Endothelial cell of umbilical vein (primary cell): ENCODE measurements at regions not wholly inside any gene's neighbourhood (a gene's known extent, or its start where the extent isn't known, plus 50 kb on each side); places are given as distances from the start of the nearest gene placed in this dataset.

ENCODE experiments used
- BruUV-seq: library from RNA; stranded (reverse); fragments of 400-500 nt; replicated peaks from 2 replicates; lab custom pipeline; 2021; lab: Mats Ljungman, UMichigan
- CTCF ChIA-PET: fragments of 300-600, 350-600 bp; sonication (Branson Sonifier 250); formaldehyde crosslinking; loops from one replicate; lab custom pipeline; 2021; ENCODE audit warnings: antibody characterized with exemption, inconsistent platforms; lab: Charles Lee
- POLR2A ChIA-PET: fragments of 300-600, 350-600 bp; sonication (Branson Sonifier 250); formaldehyde crosslinking; loops from one replicate; lab custom pipeline; 2021; ENCODE audit warnings: antibody characterized with exemption, inconsistent platforms; lab: Charles Lee
- DNase-seq: peaks from one replicate; pipeline ENCODE4 v3.0.0-alpha.2; 2011; ENCODE audit warnings: low read depth, low spot score
- FAIRE-seq: peaks from 2 replicates; lab custom pipeline; 2011; peaks lifted over from hg19 to GRCh38; lab: Jason Lieb, UNC
- H2AFZ ChIP-seq: 2 replicates; pipeline ENCODE4 v1.6.0; 2012; ENCODE audit warnings: low read depth, low read length, control low read depth, inconsistent platforms
- H3K27ac ChIP-seq: 2 replicates; pipeline ENCODE4 v1.5.1; 2011; ENCODE audit warnings: low read depth, mild to moderate bottlenecking, control low read depth, low read length, moderate library complexity; ENCODE audit not compliant: insufficient read depth
- H3K27me3 ChIP-seq, 2 experiments: 2 replicates each; pipeline versions ENCODE4 v1.6.0 to v1.6.1; 2011; ENCODE audit warnings: low read length in 2 of 2, mixed read lengths in 1 of 2; ENCODE audit not compliant: control insufficient read depth in 2 of 2, insufficient read depth in 2 of 2
- H3K36me3 ChIP-seq, 2 experiments: 2 replicates in 1 of 2; 3 replicates in 1 of 2; pipeline ENCODE4 v1.5.1; 2011; ENCODE audit warnings: low read length in 2 of 2, mild to moderate bottlenecking in 1 of 2, moderate library complexity in 1 of 2; ENCODE audit not compliant: control insufficient read depth in 2 of 2, insufficient read depth in 2 of 2; ENCODE audit errors: extremely low read depth in 1 of 2
- H3K4me1 ChIP-seq: 3 replicates; pipeline ENCODE4 v1.5.1; 2011; ENCODE audit warnings: mild to moderate bottlenecking, low read length; ENCODE audit not compliant: control insufficient read depth, insufficient read depth; ENCODE audit errors: extremely low read depth
- H3K4me2 ChIP-seq: 2 replicates; pipeline ENCODE4 v1.6.1; 2011; ENCODE audit warnings: low read length, control low read depth, mixed read lengths; ENCODE audit not compliant: insufficient read depth
- H3K4me3 ChIP-seq, 3 experiments: fragments of 200-600 bp in 1 of 3; sonication (generic), shearing (Covaris generic) in 1 of 3; replicated peaks in 1 of 3; 2 replicates each; pipeline ENCODE4 v1.5.1; 2011 to 2016; ENCODE audit warnings: control low read depth in 3 of 3, low read length in 3 of 3, mild to moderate bottlenecking in 2 of 3, inconsistent platforms in 1 of 3, low read depth in 1 of 3, moderate library complexity in 1 of 3; ENCODE audit not compliant: insufficient read depth in 1 of 3
- H3K79me2 ChIP-seq: 2 replicates; pipeline ENCODE4 v1.6.0; 2012; ENCODE audit warnings: low read length, inconsistent platforms; ENCODE audit not compliant: control insufficient read depth, insufficient read depth
- H3K9ac ChIP-seq: replicated peaks from 2 replicates; pipeline ENCODE3; 2011; ENCODE audit warnings: low read length, control low read depth; ENCODE audit not compliant: insufficient read depth; ENCODE audit errors: extremely low read depth
- H3K9me1 ChIP-seq: replicated peaks from 3 replicates; pipeline ENCODE4 v1.6.0; 2011; ENCODE audit warnings: mild to moderate bottlenecking, low read length; ENCODE audit not compliant: control insufficient read depth, insufficient read depth; ENCODE audit errors: extremely low read depth
- H3K9me3 ChIP-seq: replicated peaks from 2 replicates; pipeline ENCODE4 v1.5.1; 2012; ENCODE audit warnings: low read length, inconsistent platforms; ENCODE audit not compliant: control insufficient read depth, insufficient read depth
- H4K20me1 ChIP-seq: replicated peaks from 2 replicates; pipeline ENCODE3; 2011; ENCODE audit warnings: mild to moderate bottlenecking, low read length; ENCODE audit not compliant: control insufficient read depth, insufficient read depth; ENCODE audit errors: extremely low read depth
- EZH2 ChIP-seq: IDR thresholded peaks from 2 replicates; pipeline ENCODE4 v1.6.1; 2012; ENCODE audit warnings: borderline replicate concordance, low read depth, mild to moderate bottlenecking, moderate library complexity, low read length, inconsistent platforms; ENCODE audit not compliant: severe bottlenecking
- FOS ChIP-seq: IDR thresholded peaks from 2 replicates; pipeline ENCODE4 v1.6.1; 2011; ENCODE audit warnings: mild to moderate bottlenecking, low read length, moderate library complexity, borderline replicate concordance; ENCODE audit not compliant: insufficient read depth
- GATA2 ChIP-seq: IDR thresholded peaks from 2 replicates; pipeline ENCODE4 v1.7.0; 2011; ENCODE audit warnings: low read depth, mild to moderate bottlenecking, moderate library complexity, mixed read lengths, low read length; ENCODE audit not compliant: insufficient read length, insufficient read depth
- JUN ChIP-seq: IDR thresholded peaks from 2 replicates; pipeline ENCODE4 v1.6.1; 2011; ENCODE audit warnings: borderline replicate concordance, low read depth; ENCODE audit not compliant: insufficient read length, insufficient read depth
- MYC ChIP-seq: IDR thresholded peaks from one replicate; pipeline ENCODE4 v1.6.1; 2011; ENCODE audit warnings: mild to moderate bottlenecking, low read depth, low read length
- POLR2A ChIP-seq: IDR thresholded peaks from 2 replicates; pipeline ENCODE4 v1.6.1; 2012; ENCODE audit warnings: low read depth, mild to moderate bottlenecking, control low read depth, low read length
- POLR2AphosphoS5 ChIP-seq: IDR thresholded peaks from 2 replicates; pipeline ENCODE4 v1.6.1; 2012; ENCODE audit warnings: low read depth, mild to moderate bottlenecking, control low read depth, low read length, moderate library complexity; ENCODE audit not compliant: insufficient read depth
- dilution Hi-C: fragments of 300-500 bp; cut with MboI; formaldehyde crosslinking; loops from one replicate; pipeline ENCODE4 v1.15.0; 2019; ENCODE audit warnings: low sequenced_read_pairs; ENCODE audit not compliant: extremely low pct_ligation_motif_present
- intact Hi-C: fragments of 100-400 bp; cut with micrococcal nuclease; formaldehyde crosslinking; loops from one replicate; pipeline ENCODE4 v1.10.0; 2022
- TF ChIP-seq, protein P1 (sequence below), 2 donors: IDR thresholded peaks; 1 replicate in 1 of 2; 2 replicates in 1 of 2; pipeline ENCODE4 v1.5.1; 2011; ENCODE audit warnings: low read length in 2 of 2, mild to moderate bottlenecking in 2 of 2, moderate library complexity in 2 of 2, control low read depth in 1 of 2, inconsistent platforms in 1 of 2, low read depth in 1 of 2; ENCODE audit not compliant: insufficient read depth in 1 of 2; ENCODE audit errors: extremely low read depth in 1 of 2
- TF ChIP-seq, protein P2 (sequence below): IDR thresholded peaks from 2 replicates; pipeline ENCODE4 v1.6.1; 2011; ENCODE audit not compliant: insufficient read depth, insufficient read length

- CTCF ChIA-PET, result no interaction called here
- no TSS peak for BruUV-seq
These were observed 184.2 kb upstream of the FANCL start for GRCh38 chr2:58425368-58425767.

More at GRCh38 chr2:58425368-58425767, 184.2 kb upstream of the FANCL start:
- DNase-seq (no peak), FAIRE-seq (no peak)
- no peak for TF ChIP-seq POLR2AphosphoS5
- TF ChIP-seq GATA2, result no peak
- TF ChIP-seq POLR2A, result no peak
- TF ChIP-seq, protein P1, sequence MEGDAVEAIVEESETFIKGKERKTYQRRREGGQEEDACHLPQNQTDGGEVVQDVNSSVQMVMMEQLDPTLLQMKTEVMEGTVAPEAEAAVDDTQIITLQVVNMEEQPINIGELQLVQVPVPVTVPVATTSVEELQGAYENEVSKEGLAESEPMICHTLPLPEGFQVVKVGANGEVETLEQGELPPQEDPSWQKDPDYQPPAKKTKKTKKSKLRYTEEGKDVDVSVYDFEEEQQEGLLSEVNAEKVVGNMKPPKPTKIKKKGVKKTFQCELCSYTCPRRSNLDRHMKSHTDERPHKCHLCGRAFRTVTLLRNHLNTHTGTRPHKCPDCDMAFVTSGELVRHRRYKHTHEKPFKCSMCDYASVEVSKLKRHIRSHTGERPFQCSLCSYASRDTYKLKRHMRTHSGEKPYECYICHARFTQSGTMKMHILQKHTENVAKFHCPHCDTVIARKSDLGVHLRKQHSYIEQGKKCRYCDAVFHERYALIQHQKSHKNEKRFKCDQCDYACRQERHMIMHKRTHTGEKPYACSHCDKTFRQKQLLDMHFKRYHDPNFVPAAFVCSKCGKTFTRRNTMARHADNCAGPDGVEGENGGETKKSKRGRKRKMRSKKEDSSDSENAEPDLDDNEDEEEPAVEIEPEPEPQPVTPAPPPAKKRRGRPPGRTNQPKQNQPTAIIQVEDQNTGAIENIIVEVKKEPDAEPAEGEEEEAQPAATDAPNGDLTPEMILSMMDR (IDR thresholded peaks at IDR 0.05; ENCODE audit: extremely low read depth in 1 of 2, insufficient read depth in 1 of 2, low read depth in 1 of 2, low read length in 2 of 2), result no peak
- TF ChIP-seq MYC, result no peak
- no peak for TF ChIP-seq EZH2
- TF ChIP-seq, protein P2, sequence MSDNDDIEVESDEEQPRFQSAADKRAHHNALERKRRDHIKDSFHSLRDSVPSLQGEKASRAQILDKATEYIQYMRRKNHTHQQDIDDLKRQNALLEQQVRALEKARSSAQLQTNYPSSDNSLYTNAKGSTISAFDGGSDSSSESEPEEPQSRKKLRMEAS, result no peak
- TF ChIP-seq JUN, result no peak
- no peak for TF ChIP-seq FOS
- Histone ChIP-seq H3K4me2 (no peak overlapping the region), H2AFZ (no peak overlapping the region), H3K9me3 (no peaks in the 10 kb centered on the region), H3K9ac (no peak overlapping the region), H3K4me1 (peaks cover 8% of the 10 kb centered on the region), H3K36me3 (no peaks in the 10 kb centered on the region), H3K27me3 (peaks cover 13% of the 10 kb centered on the region in 2 experiments), H3K27ac (no peak overlapping the region), H3K4me3 (no peak overlapping the region), H3K79me2 (no peaks in the 10 kb centered on the region), H3K9me1 (no peaks in the 10 kb centered on the region), H4K20me1 (no peaks in the 10 kb centered on the region)
- intact Hi-C loops, result no loop called here
- POLR2A ChIA-PET, result no interaction called here
- dilution Hi-C loops, result no loop called here
